SK-N-SH treated with all-trans-retinoic acid at 6 μM for 48 hours (cell line): ENCODE measurements at regions not wholly inside any gene's neighbourhood (a gene's known extent, or its start where the extent isn't known, plus 50 kb on each side); places are given as distances from the start of the nearest gene placed in this dataset.

Source experiments
- BACH2 ChIP-seq: fragments of 250-450 bp; sonication (Bioruptor Pico); IDR thresholded peaks from 2 replicates; pipeline ENCODE4 v1.9.0; 2021; ENCODE audit warnings: mild to moderate bottlenecking, borderline replicate concordance
- ESRRG ChIP-seq: fragments of 250-450 bp; sonication (Bioruptor Pico); IDR thresholded peaks from 2 replicates; pipeline ENCODE4 v1.6.1; 2021; ENCODE audit warnings: mild to moderate bottlenecking
- PPARA ChIP-seq: fragments of 250-450 bp; sonication (Bioruptor Pico); IDR thresholded peaks from 2 replicates; pipeline ENCODE4 v1.5.0; 2020; ENCODE audit warnings: mild to moderate bottlenecking, borderline replicate concordance
- TOX ChIP-seq: fragments of 250-450 bp; sonication (Bioruptor Pico); IDR thresholded peaks from 2 replicates; pipeline ENCODE4 v1.8.0; 2021; ENCODE audit warnings: mild to moderate bottlenecking, moderate library complexity, borderline replicate concordance
- ZFP3 ChIP-seq: fragments of 250-450 bp; sonication (Bioruptor Pico); IDR thresholded peaks from 2 replicates; pipeline ENCODE4 v1.5.0; 2020; ENCODE audit warnings: mild to moderate bottlenecking, moderate library complexity
- ZNF8 ChIP-seq: fragments of 450-650 bp; formaldehyde crosslinking; IDR thresholded peaks from 2 replicates; pipeline ENCODE4 v1.5.0; 2020; ENCODE audit warnings: mild to moderate bottlenecking, moderate library complexity
- TF ChIP-seq, protein P1 (sequence below): fragments of 250-450 bp; sonication (Bioruptor Pico); IDR thresholded peaks from 2 replicates; pipeline ENCODE4 v1.8.0; 2020; ENCODE audit warnings: mild to moderate bottlenecking, moderate library complexity, borderline replicate concordance
- TF ChIP-seq, protein P2 (sequence below): fragments of 250-450 bp; sonication (Bioruptor Pico); IDR thresholded peaks from 2 replicates; pipeline ENCODE4 v1.5.1; 2021; ENCODE audit warnings: mild to moderate bottlenecking, moderate library complexity
- TF ChIP-seq, protein P3 (sequence below): fragments of 250-450 bp; sonication (Bioruptor Pico); IDR thresholded peaks from 2 replicates; pipeline ENCODE4 v1.5.1; 2020; ENCODE audit warnings: low read depth, mild to moderate bottlenecking, moderate library complexity
- TF ChIP-seq, protein P4 (sequence below): fragments of 250-450 bp; sonication (Bioruptor Pico); IDR thresholded peaks from 2 replicates; pipeline ENCODE4 v1.5.0; 2020; ENCODE audit warnings: mild to moderate bottlenecking, moderate library complexity

DNA sequence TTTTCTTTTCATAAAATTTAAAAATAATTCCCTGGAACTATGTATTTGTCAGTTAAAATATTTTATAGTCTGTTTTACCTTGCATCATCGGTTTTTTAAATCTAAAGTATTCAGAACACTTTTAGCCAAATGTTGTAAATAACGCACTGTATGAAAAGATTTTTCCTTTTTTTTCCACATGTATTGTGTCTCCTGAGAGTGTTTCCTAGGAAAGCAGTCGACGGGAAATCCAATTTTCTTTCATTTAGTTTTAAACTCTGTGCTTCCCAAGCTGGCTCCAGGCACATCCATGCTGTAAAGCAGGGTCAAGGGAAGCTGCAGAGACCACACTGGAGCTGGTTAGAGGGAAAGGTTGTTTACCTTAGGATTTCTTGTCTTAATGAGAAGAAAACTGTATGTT lies 1724.3 kb upstream of the TENM3 start:
- TF ChIP-seq, protein P1, sequence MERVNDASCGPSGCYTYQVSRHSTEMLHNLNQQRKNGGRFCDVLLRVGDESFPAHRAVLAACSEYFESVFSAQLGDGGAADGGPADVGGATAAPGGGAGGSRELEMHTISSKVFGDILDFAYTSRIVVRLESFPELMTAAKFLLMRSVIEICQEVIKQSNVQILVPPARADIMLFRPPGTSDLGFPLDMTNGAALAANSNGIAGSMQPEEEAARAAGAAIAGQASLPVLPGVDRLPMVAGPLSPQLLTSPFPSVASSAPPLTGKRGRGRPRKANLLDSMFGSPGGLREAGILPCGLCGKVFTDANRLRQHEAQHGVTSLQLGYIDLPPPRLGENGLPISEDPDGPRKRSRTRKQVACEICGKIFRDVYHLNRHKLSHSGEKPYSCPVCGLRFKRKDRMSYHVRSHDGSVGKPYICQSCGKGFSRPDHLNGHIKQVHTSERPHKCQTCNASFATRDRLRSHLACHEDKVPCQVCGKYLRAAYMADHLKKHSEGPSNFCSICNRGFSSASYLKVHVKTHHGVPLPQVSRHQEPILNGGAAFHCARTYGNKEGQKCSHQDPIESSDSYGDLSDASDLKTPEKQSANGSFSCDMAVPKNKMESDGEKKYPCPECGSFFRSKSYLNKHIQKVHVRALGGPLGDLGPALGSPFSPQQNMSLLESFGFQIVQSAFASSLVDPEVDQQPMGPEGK (CRISPR knock-in tag): no peak
- TF ChIP-seq, protein P2, sequence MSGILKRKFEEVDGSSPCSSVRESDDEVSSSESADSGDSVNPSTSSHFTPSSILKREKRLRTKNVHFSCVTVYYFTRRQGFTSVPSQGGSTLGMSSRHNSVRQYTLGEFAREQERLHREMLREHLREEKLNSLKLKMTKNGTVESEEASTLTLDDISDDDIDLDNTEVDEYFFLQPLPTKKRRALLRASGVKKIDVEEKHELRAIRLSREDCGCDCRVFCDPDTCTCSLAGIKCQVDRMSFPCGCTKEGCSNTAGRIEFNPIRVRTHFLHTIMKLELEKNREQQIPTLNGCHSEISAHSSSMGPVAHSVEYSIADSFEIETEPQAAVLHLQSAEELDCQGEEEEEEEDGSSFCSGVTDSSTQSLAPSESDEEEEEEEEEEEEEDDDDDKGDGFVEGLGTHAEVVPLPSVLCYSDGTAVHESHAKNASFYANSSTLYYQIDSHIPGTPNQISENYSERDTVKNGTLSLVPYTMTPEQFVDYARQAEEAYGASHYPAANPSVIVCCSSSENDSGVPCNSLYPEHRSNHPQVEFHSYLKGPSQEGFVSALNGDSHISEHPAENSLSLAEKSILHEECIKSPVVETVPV: no peak
- no peak for TF ChIP-seq ESRRG (CRISPR knock-in tag)
- TF ChIP-seq ZFP3 (CRISPR knock-in tag): no peak
- TF ChIP-seq, protein P3, sequence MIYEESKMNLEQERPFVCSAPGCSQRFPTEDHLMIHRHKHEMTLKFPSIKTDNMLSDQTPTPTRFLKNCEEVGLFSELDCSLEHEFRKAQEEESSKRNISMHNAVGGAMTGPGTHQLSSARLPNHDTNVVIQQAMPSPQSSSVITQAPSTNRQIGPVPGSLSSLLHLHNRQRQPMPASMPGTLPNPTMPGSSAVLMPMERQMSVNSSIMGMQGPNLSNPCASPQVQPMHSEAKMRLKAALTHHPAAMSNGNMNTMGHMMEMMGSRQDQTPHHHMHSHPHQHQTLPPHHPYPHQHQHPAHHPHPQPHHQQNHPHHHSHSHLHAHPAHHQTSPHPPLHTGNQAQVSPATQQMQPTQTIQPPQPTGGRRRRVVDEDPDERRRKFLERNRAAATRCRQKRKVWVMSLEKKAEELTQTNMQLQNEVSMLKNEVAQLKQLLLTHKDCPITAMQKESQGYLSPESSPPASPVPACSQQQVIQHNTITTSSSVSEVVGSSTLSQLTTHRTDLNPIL: no peak
- TF ChIP-seq TOX (CRISPR knock-in tag): no peak
- no peak for TF ChIP-seq ZNF8 (CRISPR knock-in tag)
- TF ChIP-seq, protein P4, sequence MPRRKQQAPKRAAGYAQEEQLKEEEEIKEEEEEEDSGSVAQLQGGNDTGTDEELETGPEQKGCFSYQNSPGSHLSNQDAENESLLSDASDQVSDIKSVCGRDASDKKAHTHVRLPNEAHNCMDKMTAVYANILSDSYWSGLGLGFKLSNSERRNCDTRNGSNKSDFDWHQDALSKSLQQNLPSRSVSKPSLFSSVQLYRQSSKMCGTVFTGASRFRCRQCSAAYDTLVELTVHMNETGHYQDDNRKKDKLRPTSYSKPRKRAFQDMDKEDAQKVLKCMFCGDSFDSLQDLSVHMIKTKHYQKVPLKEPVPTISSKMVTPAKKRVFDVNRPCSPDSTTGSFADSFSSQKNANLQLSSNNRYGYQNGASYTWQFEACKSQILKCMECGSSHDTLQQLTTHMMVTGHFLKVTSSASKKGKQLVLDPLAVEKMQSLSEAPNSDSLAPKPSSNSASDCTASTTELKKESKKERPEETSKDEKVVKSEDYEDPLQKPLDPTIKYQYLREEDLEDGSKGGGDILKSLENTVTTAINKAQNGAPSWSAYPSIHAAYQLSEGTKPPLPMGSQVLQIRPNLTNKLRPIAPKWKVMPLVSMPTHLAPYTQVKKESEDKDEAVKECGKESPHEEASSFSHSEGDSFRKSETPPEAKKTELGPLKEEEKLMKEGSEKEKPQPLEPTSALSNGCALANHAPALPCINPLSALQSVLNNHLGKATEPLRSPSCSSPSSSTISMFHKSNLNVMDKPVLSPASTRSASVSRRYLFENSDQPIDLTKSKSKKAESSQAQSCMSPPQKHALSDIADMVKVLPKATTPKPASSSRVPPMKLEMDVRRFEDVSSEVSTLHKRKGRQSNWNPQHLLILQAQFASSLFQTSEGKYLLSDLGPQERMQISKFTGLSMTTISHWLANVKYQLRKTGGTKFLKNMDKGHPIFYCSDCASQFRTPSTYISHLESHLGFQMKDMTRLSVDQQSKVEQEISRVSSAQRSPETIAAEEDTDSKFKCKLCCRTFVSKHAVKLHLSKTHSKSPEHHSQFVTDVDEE (CRISPR knock-in tag): no peak
- no peak for TF ChIP-seq PPARA (CRISPR knock-in tag)
- no peak for TF ChIP-seq BACH2 (CRISPR knock-in tag)
